ENCODE measurements at regions not wholly inside any gene's neighbourhood (a gene's known extent, or its start where the extent isn't known, plus 50 kb on each side); places are given as distances from the start of the nearest gene placed in this dataset.
A peak's percentile ranks its signal among the peaks of the same experiment; 100 is the strongest.
"Not testable (repeated sequence)": the region's sequence is repeated elsewhere in the genome, so short reads cannot be mapped to it uniquely, and the experiment has no call there.

GRCh38 chr11:33461369-33462125, 204.4 kb downstream of the HIPK3 start:
- no peak for DNase-seq (ENCODE audit: low spot score)

GRCh38 chr11:33457948-33458347, 200.8 kb downstream of the HIPK3 start:
- no peak for DNase-seq (ENCODE audit: low spot score)

GRCh38 chr11:33455867-33456463, 198.8 kb downstream of the HIPK3 start:
- DNase-seq (ENCODE audit: low spot score): no peak

GRCh38 chr11:33454264-33454663, 197.1 kb downstream of the HIPK3 start:
- DNase-seq (ENCODE audit: low spot score): no peak

GRCh38 chr11:33452836-33453624, 195.8 kb downstream of the HIPK3 start:
- no peak for DNase-seq (ENCODE audit: low spot score)

GRCh38 chr11:33451364-33451763, 194.2 kb downstream of the HIPK3 start:
- no peak for DNase-seq (ENCODE audit: low spot score)

GRCh38 chr11:33449798-33450197, 192.6 kb downstream of the HIPK3 start:
- no peak for DNase-seq (ENCODE audit: low spot score)

GRCh38 chr11:33448461-33449130, 191.4 kb downstream of the HIPK3 start:
- DNase-seq (ENCODE audit: low spot score): no peak

- DNase-seq (ENCODE audit: low spot score): no peak
Observed at GRCh38 chr11:33445761-33446161, 188.6 kb downstream of the HIPK3 start.

GRCh38 chr11:33444835-33445594, 187.8 kb downstream of the HIPK3 start:
- no peak for DNase-seq (ENCODE audit: low spot score)

- DNase-seq (ENCODE audit: low spot score): no peak
Observed at GRCh38 chr11:33443684-33444083, 186.5 kb downstream of the HIPK3 start.

- no peak for DNase-seq (ENCODE audit: low spot score)
Observed at GRCh38 chr11:33438301-33438700, 181.1 kb downstream of the HIPK3 start.

GRCh38 chr11:33437529-33437928, 180.3 kb downstream of the HIPK3 start:
- peak; percentile 19 for DNase-seq (ENCODE audit: low spot score)

GRCh38 chr11:33435216-33435615, 178.0 kb downstream of the HIPK3 start:
- DNase-seq (ENCODE audit: low spot score): no peak

GRCh38 chr11:33434294-33434693, 177.1 kb downstream of the HIPK3 start:
- no peak for DNase-seq (ENCODE audit: low spot score)

GRCh38 chr11:33428435-33428834, 171.3 kb downstream of the HIPK3 start:
- DNase-seq (ENCODE audit: low spot score): not testable (repeated sequence)

GRCh38 chr11:33420959-33421566, 163.9 kb downstream of the HIPK3 start:
- DNase-seq (ENCODE audit: low spot score): no peak

GRCh38 chr11:33419924-33420323, 162.7 kb downstream of the HIPK3 start:
- no peak for DNase-seq (ENCODE audit: low spot score)

GRCh38 chr11:33417121-33417520, 159.9 kb downstream of the HIPK3 start:
- DNase-seq (ENCODE audit: low spot score): no peak

GRCh38 chr11:33413301-33413700, 156.1 kb downstream of the HIPK3 start:
- DNase-seq (ENCODE audit: low spot score): no peak

- no peak for DNase-seq (ENCODE audit: low spot score)
Observed at GRCh38 chr11:33412241-33412640, 155.1 kb downstream of the HIPK3 start.
